HG03342 (cell line): ENCODE measurements at regions not wholly inside any gene's neighbourhood (a gene's known extent, or its start where the extent isn't known, plus 50 kb on each side); places are given as distances from the start of the nearest gene placed in this dataset.
A peak's percentile ranks its signal among the peaks of the same experiment; 100 is the strongest.
"Not testable (repeated sequence)": the region's sequence is repeated elsewhere in the genome, so short reads cannot be mapped to it uniquely, and the experiment has no call there.

Experiments
- ATAC-seq: cut with Tn5 transposase; IDR thresholded peaks from one replicate; pipeline ENCODE4 v1.9.1; 2021; ENCODE audit warnings: mild to moderate bottlenecking, moderate library complexity; ENCODE audit not compliant: unreplicated experiment

DNA sequence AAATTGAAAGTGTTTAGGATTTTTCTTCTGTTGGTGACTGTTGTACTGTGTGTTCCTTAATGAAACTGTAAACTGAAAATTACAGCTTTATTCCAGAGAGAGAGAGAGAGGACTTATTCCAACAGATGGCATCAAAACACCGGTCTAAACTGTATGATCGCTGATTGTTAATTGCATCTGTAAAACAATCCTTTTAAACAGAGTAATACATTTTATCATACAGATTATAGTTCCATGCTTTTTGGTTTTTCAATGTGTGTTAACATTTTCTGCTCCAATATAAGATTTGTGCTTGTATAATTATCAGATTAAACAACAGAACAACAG, 289.7 kb upstream of the DNAJC19 start:
- ATAC-seq, result no peak

DNA sequence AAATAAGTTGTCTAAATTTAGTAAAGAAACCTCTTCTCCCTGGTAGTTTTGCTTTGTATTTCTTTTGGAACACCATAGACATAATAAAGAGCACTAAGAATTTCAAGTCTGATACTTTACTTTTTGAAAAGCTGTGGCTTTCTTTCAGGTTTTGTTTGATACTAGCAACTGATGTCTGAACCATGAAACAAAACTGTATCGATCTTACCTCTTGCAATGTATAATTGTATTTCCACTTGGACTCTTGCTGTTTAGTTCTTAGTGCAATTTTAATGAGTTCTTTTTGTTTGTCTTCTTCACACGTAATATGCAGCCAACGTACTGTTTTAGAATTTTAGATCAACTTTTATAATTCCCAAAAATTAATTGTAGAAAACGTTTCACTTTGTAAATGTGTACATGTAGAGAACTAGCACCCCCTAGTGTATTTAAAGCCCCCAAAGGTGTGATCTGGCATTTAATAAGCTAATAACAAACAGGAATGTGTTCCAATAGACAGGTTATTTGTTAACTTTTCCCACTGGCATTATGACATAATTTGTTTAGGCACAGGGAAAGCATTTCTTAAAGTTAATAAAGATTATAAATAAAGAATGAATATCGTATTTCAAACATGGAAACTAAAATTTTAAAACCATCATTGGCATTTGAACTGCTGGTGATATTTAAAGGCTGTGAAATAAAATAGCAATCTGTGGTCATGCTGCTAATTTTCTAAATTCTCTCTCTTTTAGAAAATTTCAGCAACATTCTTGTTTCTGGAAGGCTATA, 289.1 kb upstream of the DNAJC19 start:
- ATAC-seq, result no peak

DNA sequence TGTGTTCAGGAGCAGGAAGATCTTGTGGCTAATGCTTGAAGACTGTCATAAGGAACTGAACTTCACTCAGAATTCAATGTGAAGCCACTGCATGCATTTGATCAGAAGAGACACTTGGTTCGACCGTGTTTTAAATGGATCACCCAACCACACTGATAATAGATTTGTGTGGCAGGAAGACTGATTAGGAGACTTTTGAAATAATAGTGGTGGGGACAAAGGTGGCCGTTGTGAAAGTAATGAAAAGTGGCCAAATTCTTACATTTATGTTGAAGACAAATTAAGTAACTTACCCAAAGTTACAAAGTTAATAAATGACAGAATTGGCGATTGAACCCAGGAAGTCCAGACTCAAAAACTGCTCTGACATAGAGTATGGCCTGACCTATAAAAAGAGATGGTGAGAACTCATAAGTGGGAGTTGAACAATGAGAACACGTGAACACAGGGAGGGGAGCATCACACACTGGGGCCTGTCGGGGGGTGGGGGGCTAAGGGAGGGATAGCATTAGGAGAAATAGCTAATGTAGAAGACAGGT, 286.9 kb upstream of the DNAJC19 start:
- ATAC-seq, result no peak

GRCh38 chr3:181274025-181274424, 284.5 kb upstream of the DNAJC19 start:
- ATAC-seq, result no peak

GRCh38 chr3:181267312-181267711, 277.8 kb upstream of the DNAJC19 start:
- ATAC-seq, result no peak

DNA sequence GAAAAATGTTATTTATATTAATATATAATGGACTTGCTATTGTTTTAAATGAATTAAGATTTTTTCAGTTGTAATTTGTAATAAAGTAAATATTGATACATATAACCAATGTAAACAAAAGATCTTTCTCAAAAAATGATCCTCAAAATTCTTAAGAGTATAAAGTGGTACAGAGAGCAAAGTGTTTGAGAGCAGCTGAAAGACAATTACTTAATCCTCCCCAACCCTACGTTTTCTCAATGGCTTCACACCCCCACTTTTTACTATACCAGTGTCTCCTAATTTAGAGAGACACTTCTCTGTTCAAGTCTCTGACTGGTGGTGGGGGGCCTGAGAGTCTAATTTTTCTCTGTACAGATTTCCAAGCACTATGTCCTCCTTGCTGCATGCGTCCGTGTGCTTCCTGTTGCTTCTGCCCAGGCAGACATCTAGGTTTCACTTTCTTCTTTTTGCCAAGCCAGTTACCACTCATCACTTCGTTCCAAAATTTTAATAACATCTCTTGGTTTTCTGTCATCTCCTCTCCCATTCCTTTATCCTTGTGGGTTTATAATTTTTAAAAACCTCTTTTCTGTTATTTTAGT, 276.3 kb upstream of the DNAJC19 start:
- peak; percentile 67 for ATAC-seq

DNA sequence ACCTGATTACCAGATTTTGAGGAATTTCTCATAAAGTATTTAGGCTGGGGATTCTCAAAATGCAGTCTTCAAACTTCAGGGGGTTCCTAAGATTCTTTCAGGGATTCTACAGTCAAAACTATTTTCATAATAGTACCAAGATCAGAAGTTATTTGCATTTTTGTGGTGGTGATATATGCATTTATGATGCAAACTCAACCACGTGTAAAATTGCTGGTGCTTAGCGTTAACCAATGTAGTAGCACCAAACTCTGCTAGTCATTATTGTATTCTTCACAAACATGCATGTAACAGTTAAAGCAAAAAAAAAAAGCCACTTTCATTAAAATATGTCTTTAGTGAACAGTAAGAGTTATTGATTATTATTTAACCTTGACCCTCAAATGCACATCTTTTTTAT, 274.9 kb upstream of the DNAJC19 start:
- peak; percentile 35 for ATAC-seq

- no peak for ATAC-seq
Observed at GRCh38 chr3:181253796-181254195, 264.3 kb upstream of the DNAJC19 start.

- ATAC-seq, result no peak
Observed at GRCh38 chr3:181252631-181253030, 263.1 kb upstream of the DNAJC19 start.

- ATAC-seq, result no peak
Observed at GRCh38 chr3:181250714-181251113, 261.2 kb upstream of the DNAJC19 start.

DNA sequence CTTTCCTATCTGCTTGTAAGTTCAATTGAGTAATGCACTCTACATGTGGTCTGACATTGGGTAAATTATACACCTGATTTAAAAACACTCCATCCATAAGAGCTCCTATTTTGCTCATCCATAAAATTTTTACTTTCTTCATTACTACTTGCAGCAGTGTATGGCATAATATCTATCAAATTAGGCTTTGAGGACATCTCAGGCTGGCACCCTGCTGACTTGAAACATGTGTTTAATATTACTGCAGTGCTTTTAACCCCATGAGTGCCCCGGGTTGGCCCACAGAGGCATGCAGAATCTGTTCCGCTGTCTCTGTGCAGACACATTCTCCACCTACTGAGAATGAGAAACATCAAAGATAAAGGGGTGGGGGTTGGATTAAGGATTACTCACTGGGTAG, 249.9 kb upstream of the DNAJC19 start:
- no peak for ATAC-seq

- no peak for ATAC-seq
Observed at GRCh38 chr3:181230258-181230657, 240.7 kb upstream of the DNAJC19 start.

DNA sequence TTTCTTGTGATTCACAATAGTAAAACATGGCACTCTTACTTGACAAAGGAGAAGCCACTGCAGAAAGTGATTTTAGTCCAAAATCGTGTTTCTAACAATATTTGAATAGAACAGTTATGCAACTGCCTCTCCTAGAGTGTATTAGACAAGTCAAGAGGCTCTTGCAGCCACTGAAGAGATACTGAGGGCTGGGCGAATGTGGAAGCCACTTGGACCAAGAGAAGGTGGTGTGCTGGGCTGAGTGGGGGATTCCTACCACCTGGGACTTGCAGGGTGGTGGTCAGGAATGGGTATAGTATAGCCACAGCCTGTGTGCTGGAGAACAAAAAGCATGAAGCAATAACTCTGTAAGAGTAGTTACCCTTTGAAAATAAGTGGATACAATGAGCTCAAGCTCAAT, 223.8 kb upstream of the DNAJC19 start:
- ATAC-seq, result no peak

- no peak for ATAC-seq
Observed at GRCh38 chr3:181212271-181212670, 222.7 kb upstream of the DNAJC19 start.

DNA sequence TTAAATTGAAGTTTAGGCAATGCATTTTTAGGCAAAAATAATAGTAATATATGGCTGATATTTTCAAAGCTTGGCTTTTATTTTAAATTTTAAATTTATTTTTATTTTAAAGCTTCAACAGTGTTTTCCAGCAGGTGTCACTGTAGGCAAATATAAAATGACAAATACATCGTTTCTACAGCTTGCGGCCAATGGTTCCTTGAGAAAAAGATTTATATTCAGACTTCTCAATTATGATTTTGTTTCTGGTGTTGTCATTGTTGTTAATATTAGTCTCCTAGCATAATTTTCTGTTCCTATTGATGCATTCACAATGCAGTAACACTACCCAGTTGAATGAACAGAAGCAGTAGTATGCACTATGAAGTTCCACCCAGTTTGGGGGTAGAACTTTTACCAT, 220.7 kb upstream of the DNAJC19 start:
- ATAC-seq, result no peak

GRCh38 chr3:181189556-181189955, 200.0 kb upstream of the DNAJC19 start:
- ATAC-seq, result no peak

GRCh38 chr3:181183764-181184163, 194.2 kb upstream of the DNAJC19 start:
- ATAC-seq, result no peak

DNA sequence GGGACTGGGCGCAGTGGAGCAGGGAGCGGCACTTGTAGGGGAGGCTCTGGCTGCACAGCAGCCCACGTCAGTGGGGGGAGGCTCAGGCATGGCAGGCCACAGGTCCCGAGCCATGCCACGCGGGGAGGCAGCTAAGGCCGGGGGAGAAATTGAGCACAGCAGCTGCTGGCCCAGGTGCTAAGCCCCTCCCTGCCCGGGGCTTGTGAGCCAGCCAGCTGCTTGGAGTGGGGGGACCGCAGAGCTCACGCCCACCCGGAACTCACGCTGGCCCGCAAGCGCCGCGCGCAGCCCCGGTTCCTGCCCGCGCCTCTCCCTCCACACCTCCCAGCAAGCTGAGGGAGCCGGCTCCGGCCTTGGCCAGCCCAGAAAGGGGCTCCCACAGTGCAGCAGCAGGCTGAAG, 193.5 kb upstream of the DNAJC19 start:
- ATAC-seq, result not testable (repeated sequence)

DNA sequence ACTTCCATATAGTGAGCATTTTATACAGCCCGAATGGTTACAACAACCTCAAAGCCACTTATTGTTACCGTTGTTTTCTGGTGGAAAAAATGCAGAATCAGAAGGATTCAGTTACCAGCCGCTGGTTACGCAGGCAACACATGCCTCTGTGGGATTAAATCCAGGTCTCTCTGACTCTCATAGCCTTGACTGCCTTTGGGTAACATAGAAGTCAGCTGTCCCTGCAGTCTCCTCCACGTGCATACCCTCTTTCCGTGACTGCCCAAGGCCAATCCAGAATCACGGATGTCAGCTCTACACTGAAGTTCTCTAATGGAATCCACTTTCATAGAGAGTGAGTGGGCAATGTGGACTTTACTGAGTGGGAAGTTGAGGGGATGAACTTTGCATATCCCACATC, 189.5 kb upstream of the DNAJC19 start:
- ATAC-seq, result no peak

GRCh38 chr3:181176601-181177000, 187.1 kb upstream of the DNAJC19 start:
- ATAC-seq, result peak; percentile 52

- ATAC-seq, result no peak
Observed at GRCh38 chr3:181174676-181175233, 185.2 kb upstream of the DNAJC19 start.

DNA sequence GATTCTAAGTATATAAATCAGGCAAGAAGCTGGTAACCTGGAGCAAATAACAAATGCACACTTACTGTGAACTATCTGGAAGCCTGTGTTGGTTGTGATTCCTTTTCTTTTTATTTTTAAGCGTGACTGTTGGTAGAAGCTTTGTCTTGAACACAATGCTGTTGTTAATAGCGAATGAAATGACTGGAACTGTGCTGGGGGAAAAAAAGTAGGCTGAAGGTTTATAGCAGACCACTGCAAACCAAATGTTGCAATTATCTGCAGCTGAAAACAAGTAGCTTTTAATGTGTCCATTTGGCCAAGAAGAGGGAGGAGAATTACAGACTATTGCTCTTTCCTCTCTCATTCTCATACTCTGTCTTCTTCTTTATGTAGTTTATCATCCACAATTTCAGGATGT, 184.5 kb upstream of the DNAJC19 start:
- no peak for ATAC-seq
